Testis (tissue), 2 donors: ENCODE measurements at regions not wholly inside any gene's neighbourhood (a gene's known extent, or its start where the extent isn't known, plus 50 kb on each side); places are given as distances from the start of the nearest gene placed in this dataset.

Experiments
- DNase-seq: peaks from one replicate; pipeline ENCODE4 v3.0.0-alpha.2; 2019
- H3K27ac ChIP-seq, 2 donors: fragments of 200-600 bp; sonication (generic); one replicate each; pipeline ENCODE4 v1.5.1; 2019
- H3K27me3 ChIP-seq: fragments of 200-600 bp; sonication (generic); one replicate; pipeline ENCODE4 v1.5.1; 2019
- H3K36me3 ChIP-seq: fragments of 200-600 bp; sonication (generic); one replicate; pipeline ENCODE4 v1.5.1; 2017; ENCODE audit warnings: low read depth; ENCODE audit errors: missing control alignments
- H3K4me1 ChIP-seq: fragments of 200-600 bp; sonication (generic); one replicate; pipeline ENCODE4 v1.5.1; 2019
- H3K4me3 ChIP-seq, 2 donors: fragments of 200-600 bp; sonication (generic); one replicate each; pipeline ENCODE4 v1.5.1; 2017 to 2019
- H3K9me3 ChIP-seq: fragments of 200-600 bp; sonication (generic); one replicate; pipeline ENCODE4 v1.5.1; 2017
- CTCF ChIP-seq, 3 experiments: fragments of 450-650 bp in 2 of 3; fragments of 200-600 bp in 1 of 3; sonication (generic) in 1 of 3; IDR thresholded peaks; one replicate each; pipeline ENCODE4 v1.5.1; 2016 to 2019; ENCODE audit warnings: antibody characterized with exemption in 3 of 3, mild to moderate bottlenecking in 2 of 3, moderate library complexity in 1 of 3
- POLR2A ChIP-seq: fragments of 450-650 bp; IDR thresholded peaks from one replicate; pipeline ENCODE4 v1.6.1; 2017; ENCODE audit warnings: antibody characterized with exemption, mild to moderate bottlenecking, moderate library complexity
- WGBS, 2 donors: methylation state at CpG; one replicate each; pipeline ENCODE4 v1.1.5; 2018; 5-methylcytosine and 5-hydroxymethylcytosine counted together
- intact Hi-C: fragments of 100-400 bp; cut with DNase I; formaldehyde crosslinking; loops from one replicate; pipeline ENCODE4 v1.15.1; 2023; ENCODE audit warnings: low total_unique reads

- TF ChIP-seq CTCF (IDR thresholded peaks at IDR 0.05): no peak
- no peak for TF ChIP-seq POLR2A
- Histone ChIP-seq H3K9me3 (no peaks in the 10 kb centered on the region), H3K27ac (no peak overlapping the region), H3K36me3 (no peaks in the 10 kb centered on the region), H3K4me1 (peaks cover 8% of the 10 kb centered on the region), H3K27me3 (no peaks in the 10 kb centered on the region), H3K4me3 (no peak overlapping the region)
- WGBS, 2 donors: 89 to 94% methylated on average over 9 to 10 of the region's 10 CpGs
- no peak for DNase-seq
- intact Hi-C loops: no loop called here
Measured at GRCh38 chr2:201972621-201973255, 60.9 kb upstream of the FZD7 start.

GRCh38 chr2:201973305-201973928 lies 60.2 kb upstream of the FZD7 start:
- no peaks in the 10 kb centered on the region for H3K36me3 ChIP-seq
- no peaks in the 10 kb centered on the region for H3K9me3 ChIP-seq
- WGBS, 2 donors: 88 to 91% methylated on average over 10 of the region's 10 CpGs
- H3K27me3 ChIP-seq: no peaks in the 10 kb centered on the region
- DNase-seq: no peak
- no peak overlapping the region for H3K4me3 ChIP-seq
- peaks cover 8% of the 10 kb centered on the region for H3K4me1 ChIP-seq
- intact Hi-C loops: no loop called here
- TF ChIP-seq CTCF (IDR thresholded peaks at IDR 0.05) (no peak), POLR2A (no peak)
- H3K27ac ChIP-seq: no peak overlapping the region

- WGBS, 2 donors: 52 to 71% methylated on average over 12 of the region's 12 CpGs
Measured at GRCh38 chr2:201974171-201975100, 59.2 kb upstream of the FZD7 start.

GRCh38 chr2:201975434-201975833 lies 58.2 kb upstream of the FZD7 start:
- H3K36me3 ChIP-seq: no peaks in the 10 kb centered on the region
- no peaks in the 10 kb centered on the region for H3K27me3 ChIP-seq
- no peak for DNase-seq
- 91 to 92% methylated on average over 8 of the region's 8 CpGs for WGBS, 2 donors
- intact Hi-C loops: no loop called here
- no peak overlapping the region for H3K4me3 ChIP-seq
- H3K9me3 ChIP-seq: no peaks in the 10 kb centered on the region
- H3K4me1 ChIP-seq: peaks cover 8% of the 10 kb centered on the region
- H3K27ac ChIP-seq: no peak overlapping the region
- no peak for TF ChIP-seq CTCF (IDR thresholded peaks at IDR 0.05)
- TF ChIP-seq POLR2A: no peak

More at GRCh38 chr2:201974171-201975100, 59.2 kb upstream of the FZD7 start:
- Histone ChIP-seq H3K27ac (no peak overlapping the region), H3K27me3 (no peaks in the 10 kb centered on the region), H3K9me3 (no peaks in the 10 kb centered on the region), H3K4me1 (peaks cover 8% of the 10 kb centered on the region), H3K4me3 (no peak overlapping the region), H3K36me3 (no peaks in the 10 kb centered on the region)
- DNase-seq: no peak
- TF ChIP-seq CTCF (IDR thresholded peaks at IDR 0.05) (no peak), POLR2A (no peak)
- intact Hi-C loops: no loop called here
